HK-2 (cell line): ENCODE measurements at regions not wholly inside any gene's neighbourhood (a gene's known extent, or its start where the extent isn't known, plus 50 kb on each side); places are given as distances from the start of the nearest gene placed in this dataset.
"Not testable (repeated sequence)": the region's sequence is repeated elsewhere in the genome, so short reads cannot be mapped to it uniquely, and the experiment has no call there.

ENCODE experiments used
- DNase-seq: peaks from one replicate; pipeline ENCODE4 v3.0.0-alpha.2; 2018; ENCODE audit not compliant: unreplicated experiment

DNA sequence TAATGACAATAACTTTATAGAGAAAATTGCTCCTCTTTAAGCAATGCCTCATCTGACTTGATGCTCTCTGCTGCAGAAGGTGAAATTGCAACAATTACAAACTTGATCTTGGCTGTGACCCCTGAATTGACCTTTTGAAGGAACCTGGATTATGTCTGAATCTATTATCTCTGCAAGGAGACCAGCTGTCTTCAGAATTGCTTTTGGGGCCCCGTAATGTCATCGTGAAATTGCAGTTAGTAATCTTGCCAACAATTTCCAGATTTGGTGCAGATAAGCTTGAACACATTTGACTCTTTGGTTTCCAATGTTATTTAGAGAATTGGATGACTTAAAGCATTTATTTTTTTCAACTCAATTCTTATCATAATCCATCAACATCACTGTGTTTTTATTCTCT is 520.6 kb downstream of the CCSER2 start:
- no peak for DNase-seq

GRCh38 chr10:84850826-84851225 is 522.4 kb downstream of the CCSER2 start:
- DNase-seq, result no peak

DNA sequence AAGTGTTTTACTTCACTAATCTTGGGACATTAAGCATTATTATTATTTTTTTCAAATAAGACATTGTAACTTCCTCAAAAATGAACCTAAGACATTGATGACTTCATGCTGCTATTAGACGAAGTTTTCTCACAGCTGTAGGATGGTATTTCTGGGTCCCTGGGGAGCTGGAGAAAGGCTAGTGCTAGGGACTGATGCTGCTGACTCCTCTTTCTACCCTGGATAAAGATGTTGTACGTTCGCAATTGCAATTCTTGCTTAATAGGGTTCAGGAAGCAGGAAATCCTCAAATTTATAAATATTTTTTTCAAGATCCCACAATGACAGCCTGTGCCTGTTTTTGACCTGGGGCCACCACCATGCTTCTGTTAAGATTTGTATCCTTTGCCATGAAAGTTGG is 526.0 kb downstream of the CCSER2 start:
- no peak for DNase-seq

DNA sequence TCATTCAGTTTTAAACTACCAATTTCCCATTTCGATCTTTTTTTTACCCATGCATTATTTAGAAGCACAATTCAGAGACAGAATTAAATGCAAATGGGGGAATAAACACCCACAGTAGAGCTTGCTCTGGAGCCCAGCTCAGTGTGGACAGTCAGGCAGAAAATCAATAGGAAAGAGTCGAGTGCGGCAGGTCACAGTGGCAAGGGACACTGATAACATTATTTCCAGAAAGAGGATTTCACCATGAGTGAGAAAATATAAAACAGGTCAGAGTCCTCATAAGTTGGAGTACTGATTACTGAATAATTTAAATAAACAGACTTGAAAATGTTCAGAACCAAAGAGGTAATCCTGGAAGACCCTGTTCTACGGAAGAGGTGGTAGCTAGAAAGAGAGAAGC is 532.5 kb downstream of the CCSER2 start:
- no peak for DNase-seq

- DNase-seq, result no peak
Measured at GRCh38 chr10:84862551-84862950, 534.2 kb downstream of the CCSER2 start.

DNA sequence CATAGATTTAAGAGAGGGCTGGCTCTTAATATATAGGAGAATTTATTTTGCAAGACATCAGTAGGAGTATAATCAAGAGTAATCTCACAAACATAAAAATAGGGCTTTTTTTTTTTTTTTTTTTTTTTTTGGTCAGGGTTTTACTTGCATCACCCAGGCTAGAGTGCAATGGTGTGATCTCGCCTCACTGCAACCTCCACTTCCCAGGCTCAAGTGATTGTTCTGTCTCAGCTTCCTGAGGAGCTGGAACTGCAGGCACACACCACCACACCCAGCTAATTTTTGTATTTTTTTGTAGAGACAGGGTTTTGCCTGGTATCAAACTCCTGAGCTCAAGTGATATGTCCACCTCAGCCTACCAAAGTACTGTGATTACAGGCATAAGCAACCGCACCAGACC is 535.3 kb downstream of the CCSER2 start:
- DNase-seq, result no peak

DNA sequence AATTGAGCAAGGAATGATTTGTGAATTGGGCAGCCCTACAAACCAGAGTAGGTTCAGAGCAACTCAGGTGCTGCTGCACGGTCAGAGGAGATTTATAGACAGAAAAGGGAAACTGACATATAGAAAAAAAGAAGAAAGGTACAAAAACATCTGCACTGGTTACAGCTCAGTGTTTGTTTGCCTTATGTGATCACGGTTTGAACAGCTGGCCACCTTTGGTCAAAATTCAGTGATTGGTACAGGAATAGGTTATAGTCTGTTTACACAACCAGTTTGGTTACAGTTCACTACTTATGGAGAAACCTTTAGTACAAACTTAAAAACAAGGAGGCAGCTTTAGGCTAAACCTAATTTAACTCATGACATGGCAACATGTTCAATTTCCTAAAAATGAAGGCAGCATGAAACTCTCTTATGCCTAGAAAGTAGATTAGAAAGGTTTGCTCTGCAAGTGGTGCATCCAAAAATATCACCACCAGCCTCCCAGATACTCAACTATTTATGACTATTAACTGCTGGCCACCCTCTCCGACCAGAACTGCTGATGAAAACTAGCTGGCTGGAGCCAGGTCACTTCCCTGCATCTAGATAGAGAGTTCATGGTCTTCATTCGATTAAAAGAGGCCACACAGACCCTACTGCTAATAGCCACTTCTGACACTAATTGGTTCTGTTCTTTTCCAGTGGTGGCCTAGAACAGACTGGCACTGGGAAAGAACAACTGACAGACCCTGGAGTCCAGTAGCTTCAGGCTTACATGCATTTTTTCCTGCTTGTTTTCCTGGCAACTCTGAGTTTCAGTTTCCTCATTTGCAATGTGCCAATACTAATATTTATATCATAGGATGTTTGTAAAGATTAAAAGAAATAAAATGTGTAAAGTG is 548.0 kb downstream of the CCSER2 start:
- no peak for DNase-seq

DNA sequence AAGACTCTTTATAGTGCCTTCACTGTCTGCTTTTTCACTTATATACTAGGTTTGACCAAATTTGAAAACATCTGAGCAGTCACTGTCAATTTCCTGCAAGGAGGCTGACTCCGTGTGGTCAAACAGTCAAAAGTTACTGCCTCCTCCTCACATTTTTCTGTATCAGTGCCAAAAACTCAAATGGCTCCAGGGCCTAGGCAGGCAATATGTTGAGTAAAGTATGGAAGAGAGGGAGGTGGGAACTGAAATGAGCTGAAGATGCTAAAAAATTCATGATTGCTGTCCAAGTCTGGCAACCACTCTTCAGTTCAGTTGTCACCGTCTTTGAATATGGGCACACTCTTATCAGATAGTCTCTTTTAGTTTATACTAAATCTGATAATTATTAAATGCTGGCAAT is 551.6 kb downstream of the CCSER2 start:
- no peak for DNase-seq

GRCh38 chr10:84881696-84882095 is 553.3 kb downstream of the CCSER2 start:
- not testable (repeated sequence) for DNase-seq

DNA sequence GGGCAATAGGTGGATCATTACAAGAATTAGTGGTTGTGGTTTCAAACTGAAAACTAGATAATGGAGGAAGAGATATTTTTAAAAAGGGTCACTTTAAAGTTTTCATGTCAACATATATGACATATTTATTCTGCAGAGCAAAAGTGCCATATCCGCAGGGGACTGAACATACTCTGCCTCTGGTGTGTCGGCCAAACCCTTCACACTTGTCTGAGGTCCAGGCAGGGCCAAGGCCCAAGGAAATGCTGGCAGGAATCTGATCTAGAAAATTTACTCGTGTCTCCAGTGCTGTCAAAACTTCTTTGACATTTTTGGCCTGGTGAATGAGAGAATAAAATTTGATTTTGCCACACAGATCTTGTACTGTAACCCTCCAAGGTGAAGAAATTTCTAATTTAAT is 562.3 kb downstream of the CCSER2 start:
- no peak for DNase-seq

DNA sequence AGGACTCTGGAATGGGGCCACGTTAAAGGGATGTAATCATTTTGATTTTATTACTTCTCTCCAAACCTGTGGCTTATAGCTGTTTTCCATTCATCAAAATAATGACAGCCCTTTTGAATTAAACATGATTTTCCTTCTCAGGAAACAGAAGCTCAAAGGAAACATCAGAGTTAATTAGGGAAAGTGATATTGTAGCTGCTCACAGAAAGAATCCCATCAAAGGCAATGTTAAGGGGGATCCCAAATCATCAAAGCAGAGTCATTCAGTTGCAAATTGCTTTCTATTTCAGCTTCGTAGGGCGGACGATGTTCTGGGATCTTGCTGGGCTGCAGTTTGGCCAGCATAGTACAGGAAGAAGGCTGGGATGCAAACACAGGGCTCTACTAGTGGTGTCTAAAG is 563.2 kb downstream of the CCSER2 start:
- DNase-seq, result no peak

DNA sequence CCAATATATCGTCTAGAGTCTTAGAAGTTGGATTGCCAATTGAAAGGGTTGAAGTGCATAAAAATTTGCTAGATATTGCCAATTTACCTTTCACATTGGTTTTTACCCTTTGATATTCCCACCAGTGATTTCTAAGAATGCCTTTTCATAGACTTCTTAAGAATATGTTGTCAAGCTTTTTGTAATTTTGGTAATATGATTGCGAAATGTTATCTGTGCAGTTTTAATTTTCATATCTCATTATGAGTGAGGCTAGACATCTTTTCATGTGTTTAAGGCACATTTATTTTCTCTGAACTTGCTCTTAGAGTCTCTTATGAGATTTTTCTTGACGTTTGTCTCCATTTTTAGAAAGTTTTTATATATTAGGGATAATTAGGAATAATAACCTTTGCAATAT is 567.2 kb downstream of the CCSER2 start:
- no peak for DNase-seq

DNA sequence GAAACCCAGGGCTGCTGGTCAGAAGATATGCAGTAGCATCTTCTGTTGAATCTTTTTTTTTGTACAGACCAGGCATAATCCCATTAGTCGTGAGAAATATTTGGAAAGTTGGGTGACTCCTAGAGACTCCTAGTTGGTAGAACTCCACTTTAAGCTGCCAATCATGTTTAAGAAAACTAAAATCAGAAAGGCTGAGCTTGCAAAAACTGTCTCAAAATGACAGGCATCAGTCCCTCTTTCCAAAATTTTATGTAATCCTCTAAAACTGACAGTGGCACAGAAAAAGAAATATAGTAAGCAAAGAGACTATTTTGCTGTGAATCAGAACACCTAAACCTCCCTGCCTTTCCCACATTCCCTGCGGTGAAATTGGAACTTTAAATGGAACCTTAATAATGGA is 568.5 kb downstream of the CCSER2 start:
- DNase-seq, result no peak

- DNase-seq, result no peak
Measured at GRCh38 chr10:84899268-84899667, 570.9 kb downstream of the CCSER2 start.

GRCh38 chr10:84900141-84900540 is 571.8 kb downstream of the CCSER2 start:
- DNase-seq, result no peak

- no peak for DNase-seq
Measured at GRCh38 chr10:84901885-84902284, 573.5 kb downstream of the CCSER2 start.

- DNase-seq, result no peak
Measured at GRCh38 chr10:84902553-84902952, 574.2 kb downstream of the CCSER2 start.

- DNase-seq, result no peak
Measured at GRCh38 chr10:84903320-84903719, 574.9 kb downstream of the CCSER2 start.

- no peak for DNase-seq
Measured at GRCh38 chr10:84907461-84908009, 579.1 kb downstream of the CCSER2 start.

- peak; percentile 7 for DNase-seq
Measured at GRCh38 chr10:84908491-84908890, 580.1 kb downstream of the CCSER2 start.

- DNase-seq, result no peak
Measured at GRCh38 chr10:84921701-84922100, 593.3 kb downstream of the CCSER2 start.

- DNase-seq, result no peak
Measured at GRCh38 chr10:84924131-84924530, 595.7 kb downstream of the CCSER2 start.

DNA sequence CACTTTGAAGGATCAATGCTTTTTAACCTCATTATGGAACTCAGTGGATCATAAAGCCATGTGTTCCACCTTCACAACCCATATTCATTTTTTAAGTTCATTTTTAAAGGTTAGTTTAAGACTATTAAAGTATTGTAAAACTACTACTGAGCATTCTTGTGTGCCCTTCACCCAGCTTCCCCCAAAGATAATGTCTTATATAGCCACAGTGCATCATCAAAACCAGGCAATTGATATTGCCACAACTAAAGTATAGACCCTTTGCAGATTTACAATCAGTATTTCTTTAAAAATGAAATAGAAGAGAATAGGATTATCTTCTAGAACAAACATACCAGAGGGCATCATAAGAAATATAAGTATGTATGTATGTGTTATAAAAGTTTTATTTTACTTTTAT is 597.1 kb downstream of the CCSER2 start:
- DNase-seq, result no peak

DNA sequence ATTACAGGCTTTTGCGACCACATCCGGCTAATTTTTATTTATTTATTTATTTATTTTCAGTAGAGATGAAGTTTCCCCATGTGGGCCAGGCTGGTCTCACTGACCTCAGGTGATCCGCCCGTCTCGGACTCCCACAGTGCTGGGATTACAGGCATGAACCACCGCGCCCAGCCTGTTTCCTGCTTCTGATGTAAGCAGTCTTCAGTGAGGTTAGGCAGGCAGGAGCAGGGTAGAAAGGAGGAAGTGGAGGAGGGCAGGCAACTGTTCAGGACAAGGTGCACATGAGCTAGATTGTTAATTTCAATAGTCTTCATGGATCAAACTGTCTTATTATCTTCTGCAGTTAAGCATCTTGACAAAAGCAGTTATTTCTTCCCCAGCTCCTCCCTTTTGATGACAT is 605.0 kb downstream of the CCSER2 start:
- no peak for DNase-seq
